ENCODE measurements at regions not wholly inside any gene's neighbourhood (a gene's known extent, or its start where the extent isn't known, plus 50 kb on each side); places are given as distances from the start of the nearest gene placed in this dataset.
"Not testable (repeated sequence)": the region's sequence is repeated elsewhere in the genome, so short reads cannot be mapped to it uniquely, and the experiment has no call there.

DNA sequence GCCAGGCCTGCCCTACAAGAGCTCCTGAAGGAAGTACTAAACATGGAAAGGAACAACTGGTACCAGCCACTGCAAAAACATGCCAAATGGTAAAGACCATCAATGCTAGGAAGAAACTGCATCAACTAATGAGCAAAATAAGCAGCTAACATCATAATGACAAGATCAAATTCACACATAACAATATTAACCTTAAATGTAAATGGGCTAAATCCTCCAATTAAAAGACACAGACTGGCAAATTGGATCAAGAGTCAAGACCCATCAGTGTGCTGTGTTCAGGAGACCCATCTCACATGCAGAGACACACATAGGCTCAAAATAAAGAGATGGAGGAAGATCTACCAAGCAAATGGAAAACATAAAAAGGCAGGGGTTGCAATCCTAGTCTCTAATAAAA lies 119.0 kb upstream of the CARMIL1 start:
- not testable (repeated sequence) for TF ChIP-seq TAF1 (IDR thresholded peaks at IDR 0.05; ENCODE audit: borderline replicate concordance, low read depth, low read length); POLR2A (IDR thresholded peaks at IDR 0.05; ENCODE audit: low read depth, low read length)
